PFSK-1 (cell line): ENCODE measurements at regions not wholly inside any gene's neighbourhood (a gene's known extent, or its start where the extent isn't known, plus 50 kb on each side); places are given as distances from the start of the nearest gene placed in this dataset.

Experiments
- POLR2AphosphoS5 ChIP-seq: IDR thresholded peaks from 2 replicates; pipeline ENCODE4 v1.6.1; 2012; ENCODE audit warnings: low read depth, mild to moderate bottlenecking, control low read depth, low read length, moderate library complexity
- TAF1 ChIP-seq: IDR thresholded peaks from 2 replicates; pipeline ENCODE4 v1.6.1; 2012; ENCODE audit warnings: low read length, control low read depth, borderline replicate concordance; ENCODE audit not compliant: insufficient read depth

DNA sequence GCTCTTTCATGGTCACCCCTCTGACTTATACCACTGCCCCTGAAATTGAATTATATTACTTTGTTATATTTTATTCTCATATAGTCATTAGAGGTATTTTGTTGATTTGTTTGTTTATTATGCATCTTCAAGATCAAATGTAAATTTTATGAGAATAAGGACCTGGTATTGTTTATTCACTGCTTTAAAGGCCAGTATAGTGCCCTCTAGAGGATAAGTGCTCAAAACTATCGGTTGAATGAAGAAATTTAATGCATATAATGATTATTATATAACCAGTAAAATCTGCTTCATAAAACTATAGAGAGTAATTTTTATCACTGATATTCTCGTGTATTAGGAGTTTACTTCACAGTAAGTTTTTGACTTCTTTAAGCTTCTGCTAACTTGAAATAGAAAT is 1401.9 kb downstream of the SLITRK1 start:
- TF ChIP-seq TAF1 (no peak), POLR2AphosphoS5 (no peak)
